Astrocyte of the spinal cord (primary cell): ENCODE measurements at regions not wholly inside any gene's neighbourhood (a gene's known extent, or its start where the extent isn't known, plus 50 kb on each side); places are given as distances from the start of the nearest gene placed in this dataset.

ENCODE experiments used
- DNase-seq: peaks from one replicate; pipeline ENCODE4 v3.0.0; 2011; ENCODE audit warnings: low read depth, low spot score
- H3K4me3 ChIP-seq: 2 replicates; pipeline ENCODE4 v1.5.1; 2011; ENCODE audit warnings: low read depth, mild to moderate bottlenecking, low read length, moderate library complexity
- in situ Hi-C: cut with HindIII; loops from 2 replicates; pipeline ENCODE4 v1.10.0; 2017; ENCODE audit warnings: low sequenced_read_pairs
- TF ChIP-seq, protein P1 (sequence below): IDR thresholded peaks from 2 replicates; pipeline ENCODE4 v1.5.1; 2012; ENCODE audit warnings: low read depth, mild to moderate bottlenecking, low read length, inconsistent platforms

- no peak overlapping the region for H3K4me3 ChIP-seq
- DNase-seq: no peak
- in situ Hi-C loops: no loop called here
- TF ChIP-seq, protein P1, sequence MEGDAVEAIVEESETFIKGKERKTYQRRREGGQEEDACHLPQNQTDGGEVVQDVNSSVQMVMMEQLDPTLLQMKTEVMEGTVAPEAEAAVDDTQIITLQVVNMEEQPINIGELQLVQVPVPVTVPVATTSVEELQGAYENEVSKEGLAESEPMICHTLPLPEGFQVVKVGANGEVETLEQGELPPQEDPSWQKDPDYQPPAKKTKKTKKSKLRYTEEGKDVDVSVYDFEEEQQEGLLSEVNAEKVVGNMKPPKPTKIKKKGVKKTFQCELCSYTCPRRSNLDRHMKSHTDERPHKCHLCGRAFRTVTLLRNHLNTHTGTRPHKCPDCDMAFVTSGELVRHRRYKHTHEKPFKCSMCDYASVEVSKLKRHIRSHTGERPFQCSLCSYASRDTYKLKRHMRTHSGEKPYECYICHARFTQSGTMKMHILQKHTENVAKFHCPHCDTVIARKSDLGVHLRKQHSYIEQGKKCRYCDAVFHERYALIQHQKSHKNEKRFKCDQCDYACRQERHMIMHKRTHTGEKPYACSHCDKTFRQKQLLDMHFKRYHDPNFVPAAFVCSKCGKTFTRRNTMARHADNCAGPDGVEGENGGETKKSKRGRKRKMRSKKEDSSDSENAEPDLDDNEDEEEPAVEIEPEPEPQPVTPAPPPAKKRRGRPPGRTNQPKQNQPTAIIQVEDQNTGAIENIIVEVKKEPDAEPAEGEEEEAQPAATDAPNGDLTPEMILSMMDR: no peak
These were observed 590.3 kb upstream of the CDH2 start for GRCh38 chr18:28767201-28767600.

DNA sequence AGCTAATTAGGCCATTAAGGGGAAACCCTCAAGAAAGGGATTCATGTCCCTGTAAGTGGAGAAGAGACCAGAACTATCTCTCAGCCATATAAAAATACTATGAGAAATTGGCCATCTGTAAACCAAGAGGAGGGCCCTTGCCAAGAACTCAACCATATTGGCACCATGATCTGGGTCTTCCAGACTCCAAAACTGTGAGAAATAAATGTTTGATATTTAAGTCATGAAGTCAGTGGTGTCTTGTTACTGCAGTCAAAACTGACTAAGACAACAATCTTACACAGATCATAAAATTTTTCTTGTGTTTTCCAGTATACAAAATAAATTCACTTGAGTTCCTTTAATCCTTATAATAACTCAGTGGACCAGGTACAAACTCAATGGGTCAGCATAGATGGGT lies 589.8 kb upstream of the CDH2 start:
- TF ChIP-seq, protein P1: no peak
- in situ Hi-C loops: no loop called here
- H3K4me3 ChIP-seq: no peak overlapping the region
- DNase-seq: no peak

DNA sequence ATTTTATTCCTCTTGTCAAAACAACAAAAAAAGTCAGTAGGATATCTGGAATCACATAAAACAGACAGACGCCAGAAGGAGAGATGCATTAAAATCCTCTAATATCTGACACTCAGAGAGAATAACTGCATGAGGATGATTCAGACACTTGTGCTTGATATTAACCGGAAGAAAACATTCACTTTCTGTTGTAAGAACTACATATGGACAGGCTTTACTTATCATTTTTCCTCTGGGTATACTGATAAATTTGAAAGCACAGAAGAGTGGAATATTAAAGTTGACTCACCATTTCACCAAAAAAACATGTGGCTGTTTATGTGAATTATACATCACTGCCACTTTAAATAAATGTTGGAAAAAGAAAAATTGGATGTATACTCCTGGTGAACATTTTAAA lies 589.1 kb upstream of the CDH2 start:
- no peak for DNase-seq
- TF ChIP-seq, protein P1: no peak
- H3K4me3 ChIP-seq: no peak overlapping the region
- in situ Hi-C loops: no loop called here

DNA sequence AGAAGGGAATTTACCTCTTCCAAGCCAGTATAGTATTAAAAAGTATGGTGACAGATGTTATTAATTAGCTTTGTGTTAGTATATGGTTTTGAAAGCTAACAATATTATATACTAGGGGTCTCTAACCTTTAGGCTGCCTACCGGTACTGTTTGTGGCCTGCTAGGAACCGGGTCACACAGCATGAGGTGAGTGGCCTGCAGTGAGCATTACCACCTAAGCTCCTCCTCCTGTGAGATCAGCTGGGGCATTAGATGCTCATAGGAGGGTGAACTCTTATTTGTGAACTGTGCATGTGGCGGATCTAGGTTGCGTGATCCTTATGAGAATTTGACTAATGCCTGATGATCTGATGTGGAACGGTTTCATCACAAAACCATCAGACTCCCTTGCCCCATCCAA lies 583.4 kb upstream of the CDH2 start:
- no peak overlapping the region for H3K4me3 ChIP-seq
- no peak for DNase-seq
- in situ Hi-C loops: no loop called here
- TF ChIP-seq, protein P1: no peak

DNA sequence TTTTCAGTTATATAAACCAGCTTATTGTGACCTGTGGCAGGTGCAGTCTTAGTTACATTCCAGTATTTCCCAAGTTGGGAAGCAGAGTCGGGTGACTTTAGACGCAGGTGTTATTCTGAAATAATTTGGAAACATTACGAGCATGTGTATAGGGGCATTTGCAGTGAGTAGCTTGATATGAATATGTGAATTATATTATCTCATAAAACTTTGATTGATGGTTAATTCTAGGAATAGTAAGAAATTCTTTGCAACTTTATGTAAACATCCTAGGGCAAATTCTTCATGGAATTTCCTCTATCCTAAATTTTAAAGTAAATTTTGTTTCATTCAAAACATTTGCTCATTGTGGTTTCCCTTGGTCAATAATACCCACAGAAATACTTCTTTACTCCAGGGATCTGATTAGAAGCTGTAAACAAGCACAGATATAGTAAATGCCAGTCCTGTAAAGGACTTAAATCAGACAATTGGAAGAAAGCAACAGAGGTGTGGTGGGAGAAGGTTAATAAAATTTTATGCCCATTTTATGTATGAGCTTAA lies 580.6 kb upstream of the CDH2 start:
- TF ChIP-seq, protein P1: no peak
- DNase-seq: no peak
- in situ Hi-C loops: no loop called here
- H3K4me3 ChIP-seq: no peak overlapping the region

DNA sequence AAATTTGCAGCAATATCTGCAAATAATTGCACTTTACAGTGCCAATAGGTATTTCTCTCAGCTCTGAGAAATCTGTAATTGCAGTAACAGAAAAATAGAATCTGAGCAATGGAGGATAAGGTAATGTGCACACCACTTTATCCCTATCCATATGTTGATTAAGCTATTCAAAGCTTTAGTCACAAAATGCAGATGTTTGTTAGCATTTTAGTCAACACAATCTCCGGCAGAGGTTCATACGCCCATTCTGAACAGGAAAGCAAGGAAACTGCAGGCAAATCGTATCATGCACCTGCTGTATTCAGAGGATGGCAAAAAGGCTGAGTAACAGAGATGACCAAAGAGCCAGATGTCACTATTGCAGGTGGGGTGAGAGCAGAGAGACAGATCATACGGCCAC lies 566.2 kb upstream of the CDH2 start:
- TF ChIP-seq, protein P1: no peak
- in situ Hi-C loops: no loop called here
- no peak for DNase-seq
- H3K4me3 ChIP-seq: no peak overlapping the region

DNA sequence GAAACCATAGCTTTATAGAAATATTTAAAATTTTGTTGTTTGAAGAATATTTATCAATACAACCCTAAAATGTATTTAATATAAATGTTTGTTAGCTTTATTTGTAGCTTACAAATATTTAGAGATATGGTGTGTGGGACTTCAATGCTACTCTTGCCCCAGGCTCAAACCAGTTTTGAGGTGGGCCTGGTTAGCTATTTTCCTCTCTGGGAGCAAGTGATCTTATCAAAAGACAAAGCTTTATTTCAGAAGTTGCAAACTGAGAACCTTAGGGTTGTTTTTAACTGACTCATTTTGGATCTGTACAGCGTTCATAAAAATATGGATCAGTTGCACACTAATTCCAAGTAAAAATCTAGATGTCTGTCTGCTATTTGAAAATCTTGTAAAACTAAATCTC lies 563.6 kb upstream of the CDH2 start:
- in situ Hi-C loops: no loop called here
- no peak for DNase-seq
- TF ChIP-seq, protein P1: no peak
- H3K4me3 ChIP-seq: no peak overlapping the region
